ENCODE measurements at regions not wholly inside any gene's neighbourhood (a gene's known extent, or its start where the extent isn't known, plus 50 kb on each side); places are given as distances from the start of the nearest gene placed in this dataset.

- TF ChIP-seq FOXP2 (optimal IDR thresholded peaks at IDR 0.05; ENCODE audit: borderline replicate concordance, extremely low read depth, extremely low read length, insufficient read depth) (no peak), POLR2AphosphoS5 (IDR thresholded peaks at IDR 0.05; ENCODE audit: low read depth, low read length) (no peak), TAF1 (IDR thresholded peaks at IDR 0.05; ENCODE audit: borderline replicate concordance, insufficient read depth, low read length) (no peak)
Measured at GRCh38 chr9:25861421-25861820, 183.2 kb upstream of the TUSC1 start.

All from PFSK-1 (cell line).